ENCODE measurements at regions not wholly inside any gene's neighbourhood (a gene's known extent, or its start where the extent isn't known, plus 50 kb on each side); places are given as distances from the start of the nearest gene placed in this dataset.

GRCh38 chr3:194286375-194287146, 64.6 kb downstream of the CPN2 start:
- Histone ChIP-seq H3K36me3 (ENCODE audit: insufficient read depth, low read length) (no peaks in the 10 kb centered on the region), H3K27me3 (ENCODE audit: insufficient read depth, low read length, poor library complexity, severe bottlenecking) (no peaks in the 10 kb centered on the region), H3K4me2 (ENCODE audit: low read depth, low read length, poor library complexity, severe bottlenecking) (no peak overlapping the region), H3F3A (ENCODE audit: low read depth) (no peaks in the 10 kb centered on the region), H3K4me3 (ENCODE audit: low read length, poor library complexity, severe bottlenecking) (no peak overlapping the region), H2AFZ (ENCODE audit: low read length) (no peak overlapping the region), H4K20me1 (ENCODE audit: insufficient read depth, low read length, poor library complexity, severe bottlenecking) (no peaks in the 10 kb centered on the region), H3K9me2 (replicated peaks; ENCODE audit: low read depth, low read length) (no peaks in the 10 kb centered on the region), H3K9me3 (ENCODE audit: insufficient read depth, low read depth, low read length) (no peaks in the 10 kb centered on the region), H3K79me2 (ENCODE audit: insufficient read depth, low read length) (no peaks in the 10 kb centered on the region), H3K4me1 (ENCODE audit: insufficient read depth, low read length, poor library complexity, severe bottlenecking) (peaks cover 12% of the 10 kb centered on the region), H3K9ac (ENCODE audit: low read depth, low read length, poor library complexity, severe bottlenecking) (no peak overlapping the region)
- TF ChIP-seq CTCF (conservative IDR thresholded peaks at IDR 0.05; ENCODE audit: low read length): no peak
- TF ChIP-seq EZH2phosphoT487 (IDR thresholded peaks at IDR 0.05; ENCODE audit: borderline replicate concordance): no peak

- Histone ChIP-seq H3K4me2 (ENCODE audit: low read depth, low read length, poor library complexity, severe bottlenecking) (no peak overlapping the region), H3K9me3 (ENCODE audit: insufficient read depth, low read depth, low read length) (no peaks in the 10 kb centered on the region), H2AFZ (ENCODE audit: low read length) (no peak overlapping the region), H3K4me3 (ENCODE audit: low read length, poor library complexity, severe bottlenecking) (no peak overlapping the region), H3K36me3 (ENCODE audit: insufficient read depth, low read length) (no peaks in the 10 kb centered on the region), H4K20me1 (ENCODE audit: insufficient read depth, low read length, poor library complexity, severe bottlenecking) (no peaks in the 10 kb centered on the region), H3K9me2 (replicated peaks; ENCODE audit: low read depth, low read length) (no peaks in the 10 kb centered on the region), H3F3A (ENCODE audit: low read depth) (no peaks in the 10 kb centered on the region), H3K4me1 (ENCODE audit: insufficient read depth, low read length, poor library complexity, severe bottlenecking) (peaks cover 12% of the 10 kb centered on the region), H3K79me2 (ENCODE audit: insufficient read depth, low read length) (no peaks in the 10 kb centered on the region), H3K27me3 (ENCODE audit: insufficient read depth, low read length, poor library complexity, severe bottlenecking) (no peaks in the 10 kb centered on the region), H3K9ac (ENCODE audit: low read depth, low read length, poor library complexity, severe bottlenecking) (no peak overlapping the region)
- TF ChIP-seq EZH2phosphoT487 (IDR thresholded peaks at IDR 0.05; ENCODE audit: borderline replicate concordance): no peak
- TF ChIP-seq CTCF (conservative IDR thresholded peaks at IDR 0.05; ENCODE audit: low read length): peak; percentile 28
Measured at GRCh38 chr3:194287374-194287773, 63.8 kb downstream of the CPN2 start.

- H3K9me3 ChIP-seq (ENCODE audit: insufficient read depth, low read depth, low read length): no peaks in the 10 kb centered on the region
- H2AFZ ChIP-seq (ENCODE audit: low read length): no peak overlapping the region
- no peaks in the 10 kb centered on the region for H3K36me3 ChIP-seq (ENCODE audit: insufficient read depth, low read length)
- H3K4me1 ChIP-seq (ENCODE audit: insufficient read depth, low read length, poor library complexity, severe bottlenecking): peaks cover 12% of the 10 kb centered on the region
- H3K9me2 ChIP-seq (replicated peaks; ENCODE audit: low read depth, low read length): no peaks in the 10 kb centered on the region
- no peaks in the 10 kb centered on the region for H3F3A ChIP-seq (ENCODE audit: low read depth)
- no peak overlapping the region for H3K9ac ChIP-seq (ENCODE audit: low read depth, low read length, poor library complexity, severe bottlenecking)
- TF ChIP-seq EZH2phosphoT487 (IDR thresholded peaks at IDR 0.05; ENCODE audit: borderline replicate concordance): no peak
- TF ChIP-seq CTCF (conservative IDR thresholded peaks at IDR 0.05; ENCODE audit: low read length): no peak
- no peak overlapping the region for H3K4me2 ChIP-seq (ENCODE audit: low read depth, low read length, poor library complexity, severe bottlenecking)
- no peaks in the 10 kb centered on the region for H3K27me3 ChIP-seq (ENCODE audit: insufficient read depth, low read length, poor library complexity, severe bottlenecking)
- H3K79me2 ChIP-seq (ENCODE audit: insufficient read depth, low read length): no peaks in the 10 kb centered on the region
- no peaks in the 10 kb centered on the region for H4K20me1 ChIP-seq (ENCODE audit: insufficient read depth, low read length, poor library complexity, severe bottlenecking)
- no peak overlapping the region for H3K4me3 ChIP-seq (ENCODE audit: low read length, poor library complexity, severe bottlenecking)
Measured at GRCh38 chr3:194287977-194288706, 63.0 kb downstream of the CPN2 start.

All from Loucy (cell line).